ENCODE measurements at regions not wholly inside any gene's neighbourhood (a gene's known extent, or its start where the extent isn't known, plus 50 kb on each side); places are given as distances from the start of the nearest gene placed in this dataset.

DNA sequence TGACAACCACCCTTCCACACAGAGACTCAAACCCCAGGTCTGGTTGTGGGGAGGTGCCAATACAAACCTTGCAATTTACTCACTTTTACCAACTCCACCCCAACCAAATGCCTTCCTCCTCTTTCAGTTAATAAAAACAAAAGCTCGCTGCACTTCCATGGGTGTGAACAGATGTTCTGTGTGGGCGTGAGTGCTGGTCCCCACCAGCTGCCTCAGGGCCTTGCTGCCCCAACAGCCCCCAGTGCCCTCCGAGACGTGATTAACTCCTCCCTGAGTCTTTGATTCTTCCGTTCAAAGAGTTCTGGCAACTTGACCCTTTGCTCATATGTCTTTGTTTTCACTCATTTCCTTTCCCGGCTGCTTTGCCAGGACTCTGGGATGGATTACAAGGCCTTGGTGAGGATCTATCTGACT lies 258.9 kb upstream of the CXCR4 start:
- no peak overlapping the region for H3K4me3 Mint-ChIP-seq
- DNase-seq = no peak
- H3K9me3 Mint-ChIP-seq = peaks cover 10% of the 10 kb centered on the region
- peak overlapping the region; percentile 79 for H3K27ac Mint-ChIP-seq
- H3K4me1 Mint-ChIP-seq = peaks cover 61% of the 10 kb centered on the region
- CTCF ChIA-PET = interaction anchor here (0.7 to 5.5 kb wide), 14 partner anchors 14 to 494 kb away, joined by 3 to 34 read pairs (median 5); no protein-coding TSS in a partner anchor
- H3K36me3 Mint-ChIP-seq = peaks cover 11% of the 10 kb centered on the region
- no peaks in the 10 kb centered on the region for H3K27me3 Mint-ChIP-seq

DNA sequence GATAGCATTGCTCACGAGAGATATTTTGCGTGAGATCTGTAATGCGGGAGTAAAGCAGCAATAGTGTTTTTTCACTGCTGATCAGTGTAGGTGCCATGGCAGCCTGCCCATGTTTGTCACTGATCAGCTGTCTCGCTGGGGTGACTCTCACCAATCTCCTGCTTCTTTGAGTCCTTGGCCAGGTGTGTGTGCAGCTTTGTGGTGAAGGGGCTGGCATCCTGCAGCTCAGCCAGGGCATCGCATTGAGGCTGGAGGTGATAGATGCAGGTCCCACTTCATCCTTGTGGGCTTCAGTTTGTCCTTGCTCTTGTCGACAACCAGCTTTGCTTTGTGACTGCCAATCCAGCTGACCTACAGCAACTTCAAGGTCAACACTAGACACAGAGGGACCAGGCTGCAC lies 258.3 kb upstream of the CXCR4 start:
- Mint-ChIP-seq H3K27me3 (no peaks in the 10 kb centered on the region), H3K4me3 (no peak overlapping the region), H3K4me1 (peaks cover 56% of the 10 kb centered on the region), H3K9me3 (peaks cover 10% of the 10 kb centered on the region), H3K36me3 (peaks cover 11% of the 10 kb centered on the region), H3K27ac (peak overlapping the region; percentile 84)
- CTCF ChIA-PET = interaction anchor here (0.7 to 5.5 kb wide), 14 partner anchors 8 to 490 kb away, joined by 3 to 34 read pairs (median 6); no protein-coding TSS in a partner anchor
- DNase-seq = no peak

DNA sequence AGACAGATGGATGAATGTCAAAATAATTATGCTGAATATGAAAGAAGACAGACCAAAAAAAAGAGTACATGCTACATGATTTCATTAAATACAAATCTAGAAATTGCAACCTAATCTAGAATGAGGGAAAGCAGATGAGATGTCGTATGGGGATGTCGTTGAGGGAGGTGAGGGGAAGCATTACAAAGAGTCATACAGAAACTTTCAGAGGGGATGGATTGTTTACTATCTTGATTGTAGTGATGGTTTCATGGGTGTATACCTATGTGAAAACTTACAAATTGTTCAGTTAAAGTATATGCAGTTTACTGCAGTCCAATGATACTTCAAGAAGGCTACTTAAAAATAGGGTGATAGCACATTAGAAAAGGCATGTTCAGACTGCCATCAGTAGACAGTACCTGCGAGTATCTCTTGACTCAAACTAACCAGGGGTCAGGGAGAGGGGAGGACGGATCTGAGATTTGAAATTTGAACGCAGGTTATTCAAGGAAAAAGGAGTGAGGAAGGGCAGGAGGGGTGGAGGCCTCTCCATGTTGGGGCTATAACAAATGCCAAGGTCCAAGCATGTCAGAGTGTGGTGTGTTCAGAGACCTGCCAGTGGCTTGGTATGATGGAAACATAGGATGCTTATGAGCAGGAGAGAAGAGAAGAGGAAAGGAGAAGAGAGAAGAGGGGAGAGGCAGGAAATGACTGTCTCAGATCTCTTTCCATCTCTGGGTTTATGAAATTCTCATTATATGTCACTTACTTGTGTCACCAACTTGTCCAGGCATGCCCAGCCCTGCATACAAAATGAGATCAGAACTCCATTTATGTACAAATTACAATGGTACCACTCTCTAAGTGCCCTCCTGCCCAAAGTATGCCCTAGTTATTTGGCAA lies 257.3 kb upstream of the CXCR4 start:
- peak; percentile 37 for DNase-seq
- Mint-ChIP-seq H3K27ac (peak overlapping the region; percentile 84), H3K36me3 (peaks cover 11% of the 10 kb centered on the region), H3K9me3 (peaks cover 10% of the 10 kb centered on the region), H3K4me1 (peaks cover 49% of the 10 kb centered on the region), H3K4me3 (no peak overlapping the region), H3K27me3 (no peaks in the 10 kb centered on the region)
- CTCF ChIA-PET = interaction anchor here (0.5 to 5.5 kb wide), 8 partner anchors 9 to 461 kb away, joined by 3 to 34 read pairs (median 11); no protein-coding TSS in a partner anchor

DNA sequence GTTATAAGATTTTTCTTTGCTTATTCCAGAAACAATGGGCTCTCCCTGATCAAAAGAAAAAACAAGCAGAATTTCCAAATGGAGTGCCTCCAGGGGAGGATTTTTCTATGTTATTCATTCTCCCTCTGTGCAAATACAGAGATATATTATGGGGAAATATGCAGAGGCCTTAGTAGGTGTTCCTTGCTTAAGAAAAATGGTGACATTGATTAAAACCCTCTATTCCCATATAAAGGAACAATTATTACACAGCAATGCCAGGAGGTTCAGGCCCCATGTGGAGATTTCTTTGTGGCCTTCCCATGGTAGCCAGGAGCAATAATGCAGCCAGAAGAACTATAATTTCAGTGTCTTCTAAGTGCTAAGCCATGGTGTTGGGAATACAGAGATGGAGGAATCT lies 255.9 kb upstream of the CXCR4 start:
- H3K4me3 Mint-ChIP-seq = no peak overlapping the region
- no peaks in the 10 kb centered on the region for H3K27me3 Mint-ChIP-seq
- H3K27ac Mint-ChIP-seq = no peak overlapping the region
- no peak for DNase-seq
- peaks cover 11% of the 10 kb centered on the region for H3K36me3 Mint-ChIP-seq
- peaks cover 47% of the 10 kb centered on the region for H3K4me1 Mint-ChIP-seq
- CTCF ChIA-PET = no interaction called here
- peaks cover 10% of the 10 kb centered on the region for H3K9me3 Mint-ChIP-seq

DNA sequence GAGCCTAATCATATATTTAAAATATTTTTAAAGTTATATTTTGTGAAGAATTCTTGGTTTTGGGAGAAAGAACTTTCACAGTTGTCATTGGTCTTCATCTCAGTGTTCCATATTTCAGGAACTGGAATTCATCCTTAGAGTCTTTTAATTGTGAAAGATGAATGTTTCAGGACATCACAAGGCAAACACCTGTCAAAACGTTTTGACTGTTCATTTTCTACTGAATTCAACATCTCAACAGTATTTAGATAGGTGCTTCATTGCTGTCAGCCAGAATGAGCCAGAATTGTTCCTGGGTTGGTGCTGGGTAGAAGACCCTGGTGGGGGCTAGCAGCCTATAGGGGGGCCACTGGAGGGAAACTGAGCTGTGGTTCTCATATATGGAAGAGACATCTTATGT lies 255.1 kb upstream of the CXCR4 start:
- H3K4me3 Mint-ChIP-seq = no peak overlapping the region
- CTCF ChIA-PET = no interaction called here

DNA sequence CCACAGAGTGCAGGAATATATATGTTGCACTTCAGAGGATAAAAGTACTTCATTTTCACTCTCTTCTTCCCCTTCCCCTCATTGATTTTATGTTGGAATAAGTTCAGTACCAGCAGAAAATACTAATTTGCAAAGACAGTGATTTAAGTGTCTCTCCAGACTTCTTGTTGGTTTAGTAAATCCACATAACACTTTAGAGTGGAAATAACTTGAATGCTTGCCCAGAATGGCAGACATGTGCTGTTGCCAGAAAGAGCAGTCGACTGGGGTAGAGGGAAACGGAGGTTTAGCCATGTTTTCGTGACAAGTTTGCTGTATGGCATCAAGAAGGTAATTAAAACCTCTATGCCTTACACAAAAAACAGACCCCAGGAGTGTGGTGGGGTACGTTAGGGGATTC lies 246.0 kb upstream of the CXCR4 start:
- peaks cover 6% of the 10 kb centered on the region for H3K27me3 Mint-ChIP-seq
- CTCF ChIA-PET = interaction anchor here (2.2 kb wide), 1 partner anchor 13 kb away, joined by 7 read pairs; no protein-coding TSS in a partner anchor
- H3K4me3 Mint-ChIP-seq = no peak overlapping the region
- H3K27ac Mint-ChIP-seq = no peak overlapping the region
- H3K9me3 Mint-ChIP-seq = peaks cover 8% of the 10 kb centered on the region
- peaks cover 27% of the 10 kb centered on the region for H3K4me1 Mint-ChIP-seq
- DNase-seq = no peak
- H3K36me3 Mint-ChIP-seq = peaks cover 4% of the 10 kb centered on the region

More for the DNA sequence above, 255.1 kb upstream of the CXCR4 start:
- peaks cover 39% of the 10 kb centered on the region for H3K4me1 Mint-ChIP-seq
- H3K36me3 Mint-ChIP-seq = peaks cover 11% of the 10 kb centered on the region
- DNase-seq = no peak
- H3K9me3 Mint-ChIP-seq = peaks cover 10% of the 10 kb centered on the region
- no peaks in the 10 kb centered on the region for H3K27me3 Mint-ChIP-seq
- H3K27ac Mint-ChIP-seq = no peak overlapping the region

DNA sequence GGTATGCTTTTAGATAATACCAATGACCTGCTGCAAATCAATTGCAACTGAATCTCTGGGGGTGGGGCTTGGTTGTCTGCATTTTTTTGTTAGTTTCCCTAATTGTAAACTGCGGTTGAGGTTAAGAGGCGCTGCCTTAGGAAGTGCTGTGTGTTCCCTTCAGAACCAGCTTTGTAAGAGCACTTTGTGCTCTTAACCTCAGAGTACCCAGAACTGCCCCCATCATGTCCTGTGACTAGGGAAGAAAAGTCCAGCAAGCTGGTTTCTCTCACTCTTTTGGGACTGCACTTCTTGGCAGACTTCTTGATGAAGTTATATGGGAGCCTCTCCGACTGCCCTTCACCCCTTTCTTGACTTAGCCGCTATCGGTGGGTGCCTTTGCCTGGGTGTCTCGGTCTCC lies 245.5 kb upstream of the CXCR4 start:
- H3K4me1 Mint-ChIP-seq = peaks cover 27% of the 10 kb centered on the region
- H3K27ac Mint-ChIP-seq = no peak overlapping the region
- CTCF ChIA-PET = interaction anchor here (2.2 kb wide), 1 partner anchor 13 kb away, joined by 7 read pairs; no protein-coding TSS in a partner anchor

DNA sequence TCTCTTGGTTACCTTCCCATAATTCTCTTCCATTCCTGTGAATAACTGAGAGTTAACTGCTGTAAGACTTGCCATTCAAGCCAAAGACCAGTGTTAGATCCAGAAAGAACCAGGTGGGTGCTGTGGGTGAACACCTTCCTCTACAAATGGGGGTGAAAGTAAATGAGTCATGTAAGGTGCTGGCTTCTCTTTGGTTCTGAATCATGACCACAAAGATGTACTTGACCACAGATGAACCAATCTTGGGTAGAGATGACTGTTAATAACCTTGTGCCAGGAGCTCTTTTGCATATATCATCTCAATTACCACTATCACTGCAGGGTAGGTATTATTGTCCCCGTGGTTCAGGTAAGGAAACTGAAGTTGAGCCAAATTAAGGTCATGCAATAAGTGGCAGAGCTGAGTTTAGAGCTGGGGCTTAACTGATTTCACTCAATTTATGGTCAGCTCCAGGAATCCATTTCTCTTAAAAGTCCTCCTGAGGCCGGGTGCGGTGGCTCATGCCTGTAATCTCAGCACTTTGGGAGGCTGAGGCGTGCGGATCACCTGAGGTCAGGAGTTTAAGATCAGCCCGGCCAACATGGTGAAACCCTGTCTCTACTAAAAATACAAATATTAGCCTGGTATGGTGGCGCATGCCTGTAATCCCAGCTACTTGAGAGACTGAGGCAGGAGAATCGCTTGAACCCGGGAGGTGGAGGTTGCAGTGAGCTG lies 244.9 kb upstream of the CXCR4 start:
- peaks cover 27% of the 10 kb centered on the region for H3K4me1 Mint-ChIP-seq
- no peak for DNase-seq
- CTCF ChIA-PET = interaction anchor here (2.2 kb wide), 1 partner anchor 14 kb away, joined by 7 read pairs; no protein-coding TSS in a partner anchor

More for the DNA sequence above, 245.5 kb upstream of the CXCR4 start:
- H3K9me3 Mint-ChIP-seq = peaks cover 8% of the 10 kb centered on the region
- no peak overlapping the region for H3K4me3 Mint-ChIP-seq
- peaks cover 4% of the 10 kb centered on the region for H3K36me3 Mint-ChIP-seq
- H3K27me3 Mint-ChIP-seq = peaks cover 6% of the 10 kb centered on the region
- DNase-seq = no peak

DNA sequence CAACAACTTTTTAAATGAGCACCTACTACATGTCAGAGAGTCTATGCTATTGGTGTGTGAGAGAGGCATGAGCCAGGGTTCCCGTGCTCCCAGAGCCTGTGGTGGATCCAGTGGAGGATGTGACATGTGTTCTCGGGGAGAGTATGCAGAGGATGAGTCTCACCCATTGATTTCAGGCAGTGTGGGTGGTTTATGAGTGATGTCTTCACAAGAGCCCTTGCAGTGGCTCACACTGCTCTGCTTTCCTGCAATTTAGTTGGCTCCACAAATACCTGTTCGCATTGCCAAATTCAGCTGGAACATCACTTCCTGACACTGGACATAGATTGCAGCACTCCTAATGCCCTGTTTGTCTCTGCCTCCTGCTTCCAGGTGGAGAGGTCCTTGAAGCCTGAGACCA lies 243.6 kb upstream of the CXCR4 start:
- CTCF ChIA-PET = no interaction called here
- H3K27me3 Mint-ChIP-seq = peaks cover 6% of the 10 kb centered on the region
- peaks cover 27% of the 10 kb centered on the region for H3K4me1 Mint-ChIP-seq
- H3K27ac Mint-ChIP-seq = no peak overlapping the region
- no peak for DNase-seq
- H3K9me3 Mint-ChIP-seq = no peaks in the 10 kb centered on the region
- no peaks in the 10 kb centered on the region for H3K36me3 Mint-ChIP-seq
- no peak overlapping the region for H3K4me3 Mint-ChIP-seq

More for the DNA sequence above, 244.9 kb upstream of the CXCR4 start:
- H3K4me3 Mint-ChIP-seq = no peak overlapping the region
- H3K36me3 Mint-ChIP-seq = peaks cover 4% of the 10 kb centered on the region
- peaks cover 7% of the 10 kb centered on the region for H3K9me3 Mint-ChIP-seq
- H3K27me3 Mint-ChIP-seq = peaks cover 6% of the 10 kb centered on the region
- H3K27ac Mint-ChIP-seq = no peak overlapping the region

DNA sequence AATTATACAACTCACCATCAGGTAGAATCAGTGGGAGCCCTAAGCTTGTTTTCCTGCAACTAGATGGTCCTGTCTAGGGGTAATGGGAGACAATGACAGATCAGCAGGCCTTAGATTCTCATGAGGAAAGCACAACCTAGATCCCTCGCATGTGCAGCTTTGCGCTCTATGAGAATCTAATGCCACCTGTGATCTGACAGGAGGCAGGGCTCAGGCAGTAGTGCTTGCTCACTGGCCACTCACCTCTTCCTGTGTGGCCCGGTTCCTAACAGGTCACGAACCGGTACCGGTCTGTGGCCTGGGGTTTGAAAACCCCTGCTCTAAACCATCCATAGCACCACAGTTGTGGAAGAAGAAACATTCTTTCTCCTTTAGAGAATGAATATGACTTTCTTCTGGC lies 242.8 kb upstream of the CXCR4 start:
- Mint-ChIP-seq H3K36me3 (no peaks in the 10 kb centered on the region), H3K9me3 (no peaks in the 10 kb centered on the region), H3K27me3 (peaks cover 6% of the 10 kb centered on the region), H3K27ac (no peak overlapping the region), H3K4me3 (no peak overlapping the region), H3K4me1 (peaks cover 27% of the 10 kb centered on the region)
- CTCF ChIA-PET = no interaction called here
- no peak for DNase-seq

DNA sequence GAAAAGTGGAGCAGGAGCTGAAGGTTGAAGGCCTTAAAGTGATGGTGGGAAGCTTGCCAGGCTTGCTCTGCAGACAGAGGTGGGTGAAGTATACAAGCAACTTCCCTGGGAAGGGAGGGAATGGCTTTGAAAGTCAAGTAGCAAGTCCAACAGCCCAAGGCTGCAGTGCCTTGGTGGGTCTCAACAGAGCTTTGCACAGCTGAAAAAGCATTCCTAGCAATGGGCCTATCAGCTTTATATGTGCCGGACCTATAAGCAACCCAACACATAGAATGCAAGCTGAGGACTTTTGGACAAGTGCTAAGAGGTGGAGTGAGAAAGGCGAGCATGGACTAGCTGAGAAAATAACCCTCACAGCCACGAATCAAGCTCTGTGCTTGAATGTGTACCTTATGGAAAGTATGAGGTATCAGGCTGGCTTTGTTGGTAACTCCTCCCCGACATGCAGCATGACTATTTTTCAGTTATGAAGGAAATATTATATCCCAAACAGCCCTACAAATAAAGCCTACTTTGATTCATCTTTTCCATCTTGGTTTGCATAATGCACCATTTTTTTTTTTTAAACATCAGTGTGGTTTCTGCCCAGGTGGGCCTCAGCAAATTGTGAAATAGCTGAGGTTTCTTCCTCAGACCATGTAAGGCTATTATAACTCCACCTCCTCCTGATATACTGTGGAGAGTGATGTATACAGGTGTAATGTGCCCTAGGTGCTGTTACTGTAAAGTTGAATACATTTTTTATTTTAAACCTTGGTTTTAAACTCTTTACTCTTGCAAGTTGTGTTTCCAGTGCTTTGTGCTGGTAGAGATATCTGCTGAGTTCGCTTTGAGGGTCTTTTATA lies 241.4 kb upstream of the CXCR4 start:
- CTCF ChIA-PET = interaction anchor here (0.7 to 1.5 kb wide), 2 partner anchors 17 to 170 kb away, joined by 3 read pairs; no protein-coding TSS in a partner anchor
- Mint-ChIP-seq H3K27ac (no peak overlapping the region), H3K9me3 (no peaks in the 10 kb centered on the region), H3K36me3 (no peaks in the 10 kb centered on the region), H3K27me3 (peaks cover 15% of the 10 kb centered on the region), H3K4me1 (peaks cover 27% of the 10 kb centered on the region), H3K4me3 (no peak overlapping the region)
- no peak for DNase-seq

DNA sequence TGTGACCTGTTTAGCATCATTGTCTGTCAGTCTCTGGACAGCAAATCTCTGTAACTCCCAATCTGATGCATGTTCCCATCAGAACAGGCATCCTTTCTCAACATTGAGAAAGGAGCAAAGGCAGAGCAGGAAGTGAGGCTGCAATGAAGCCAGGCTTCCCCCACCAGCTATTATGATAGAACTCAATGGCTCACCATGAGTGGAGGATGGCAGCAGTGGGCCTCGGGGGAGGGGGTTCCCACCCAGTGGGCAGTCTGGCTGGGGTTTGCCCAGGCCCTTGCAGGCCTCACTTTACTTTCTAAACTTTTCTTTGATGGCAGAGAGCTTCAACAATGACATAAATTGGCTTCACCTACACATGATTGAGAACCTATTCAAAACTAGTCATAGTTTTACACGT lies 240.6 kb upstream of the CXCR4 start:
- H3K9me3 Mint-ChIP-seq = no peaks in the 10 kb centered on the region
- no peak overlapping the region for H3K27ac Mint-ChIP-seq
- H3K36me3 Mint-ChIP-seq = no peaks in the 10 kb centered on the region
- no peak overlapping the region for H3K4me3 Mint-ChIP-seq
- no peak for DNase-seq
- peaks cover 22% of the 10 kb centered on the region for H3K4me1 Mint-ChIP-seq
- CTCF ChIA-PET = no interaction called here
- peaks cover 15% of the 10 kb centered on the region for H3K27me3 Mint-ChIP-seq

DNA sequence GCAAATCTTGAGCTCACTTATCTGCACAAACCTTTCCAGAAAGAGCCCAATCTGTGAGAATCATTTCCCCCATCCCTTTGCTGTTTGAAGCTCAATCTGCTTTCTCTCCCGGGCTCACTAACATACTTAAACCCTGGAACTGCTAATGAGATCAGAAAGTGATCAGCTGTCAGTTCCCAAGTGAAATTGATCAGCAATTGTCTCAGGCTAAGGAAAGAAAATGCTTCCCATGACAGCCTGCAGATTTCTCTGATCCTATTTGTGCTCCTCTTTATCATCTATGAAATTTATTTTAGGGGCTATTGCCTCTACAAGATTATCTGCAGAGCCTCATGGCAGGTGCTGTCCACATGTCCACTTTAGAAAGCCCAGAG lies 239.0 kb upstream of the CXCR4 start:
- no peak for DNase-seq
- Mint-ChIP-seq H3K4me1 (peaks cover 6% of the 10 kb centered on the region), H3K36me3 (no peaks in the 10 kb centered on the region), H3K27me3 (peaks cover 15% of the 10 kb centered on the region), H3K4me3 (no peak overlapping the region), H3K9me3 (no peaks in the 10 kb centered on the region), H3K27ac (no peak overlapping the region)
- CTCF ChIA-PET = interaction anchor here (0.5 to 0.6 kb wide), 2 partner anchors 29 to 103 kb away, joined by 3 read pairs; no protein-coding TSS in a partner anchor
